WTC11 (cell line): ENCODE measurements at regions not wholly inside any gene's neighbourhood (a gene's known extent, or its start where the extent isn't known, plus 50 kb on each side); places are given as distances from the start of the nearest gene placed in this dataset.

Experiments
- CTCF ChIP-seq: fragments of 200-600 bp; IDR thresholded peaks from 2 replicates; pipeline ENCODE4 v1.8.0; 2022; ENCODE audit warnings: antibody characterized with exemption
- MLX ChIP-seq: sonication (generic); formaldehyde crosslinking; IDR thresholded peaks from 2 replicates; pipeline ENCODE4 v1.8.1; 2023; ENCODE audit warnings: mild to moderate bottlenecking, missing genetic modification reagents, moderate library complexity

DNA sequence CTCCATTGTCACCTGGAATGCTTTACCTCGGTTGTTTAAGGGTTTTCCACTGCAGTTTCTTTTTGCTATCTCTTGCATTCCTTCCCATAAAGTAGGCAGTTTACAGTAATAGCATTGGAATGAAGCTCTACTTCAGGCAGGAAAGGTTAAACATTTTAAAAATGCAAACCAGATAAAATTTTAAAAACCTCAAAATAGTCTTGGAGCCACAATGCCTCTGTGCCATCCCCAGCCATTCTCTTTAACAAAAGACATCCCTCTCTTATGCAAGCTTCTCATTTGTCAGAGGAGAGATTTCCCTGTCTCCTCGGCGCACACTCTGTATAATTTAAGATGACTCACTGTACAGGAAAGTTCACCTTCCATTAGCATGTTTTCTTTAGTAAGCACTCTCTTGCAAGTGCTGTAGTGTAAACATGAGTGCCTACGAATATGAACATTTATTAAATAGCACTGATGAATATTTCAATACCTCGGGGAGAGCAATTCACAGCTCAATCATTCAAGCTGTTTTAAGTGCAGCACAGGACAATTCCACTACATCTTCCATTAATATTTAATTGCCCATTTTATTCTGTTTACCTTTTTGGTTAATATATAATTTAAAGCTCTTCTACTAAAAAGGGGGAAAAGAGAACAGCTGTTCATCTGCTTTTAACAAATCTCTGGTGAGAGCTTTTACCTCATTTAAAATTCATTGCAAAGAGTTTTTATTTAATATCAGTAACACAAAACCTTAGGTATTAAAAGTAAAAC lies 343.6 kb downstream of the SPATA31D1 start:
- no peak for TF ChIP-seq CTCF
- no peak for TF ChIP-seq MLX (CRISPR knock-in tag)
